HFFc6 (cell line): ENCODE measurements at regions not wholly inside any gene's neighbourhood (a gene's known extent, or its start where the extent isn't known, plus 50 kb on each side); places are given as distances from the start of the nearest gene placed in this dataset.

Experiments
- DNase-seq: peaks from one replicate; pipeline ENCODE4 v3.0.0-alpha.2; 2018
- H3K27ac Mint-ChIP-seq: 2 replicates; pipeline ENCODE4 v1.8.0; 2020; ENCODE audit warnings: mild to moderate bottlenecking, mixed read lengths
- H3K27me3 Mint-ChIP-seq: 2 replicates; pipeline ENCODE4 v1.8.0; 2021; ENCODE audit warnings: mild to moderate bottlenecking, moderate library complexity, mixed read lengths; ENCODE audit not compliant: insufficient read depth
- H3K36me3 Mint-ChIP-seq: 2 replicates; pipeline ENCODE4 v1.8.0; 2021; ENCODE audit warnings: low read depth, mixed read lengths
- H3K4me1 Mint-ChIP-seq: 2 replicates; pipeline ENCODE4 v1.8.0; 2020; ENCODE audit warnings: low read depth, mixed read lengths
- H3K4me3 Mint-ChIP-seq: 2 replicates; pipeline ENCODE4 v1.8.0; 2020; ENCODE audit warnings: mild to moderate bottlenecking, moderate library complexity, mixed read lengths
- H3K9me3 Mint-ChIP-seq: 2 replicates; pipeline ENCODE4 v1.8.0; 2020; ENCODE audit warnings: mild to moderate bottlenecking, mixed read lengths
- TF ChIP-seq, protein P1 (sequence below): fragments of 200-600 bp; sonication (generic); IDR thresholded peaks from 2 replicates; pipeline ENCODE4 v1.5.0; 2021; ENCODE audit warnings: antibody characterized with exemption, mild to moderate bottlenecking

DNA sequence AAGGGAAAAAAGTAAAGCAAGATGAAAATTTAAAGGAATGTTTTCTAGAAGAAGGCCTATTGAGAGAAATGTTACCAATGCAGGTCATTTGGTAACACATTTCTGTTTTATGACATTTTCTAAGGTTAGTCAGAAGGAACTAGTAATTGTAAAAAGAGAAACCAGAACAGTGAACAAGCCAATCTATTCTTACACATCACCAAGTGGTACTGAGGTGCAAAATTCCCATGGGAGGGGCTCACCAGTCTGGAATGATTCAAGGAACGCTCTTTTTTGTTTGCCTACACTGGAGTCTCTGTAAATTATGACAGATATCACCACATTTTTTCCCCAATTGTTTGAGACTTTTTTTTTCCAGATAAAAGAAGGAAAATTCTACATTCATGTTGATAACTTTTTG, 404.7 kb upstream of the CNKSR2 start:
- Mint-ChIP-seq H3K27ac (no peak overlapping the region), H3K4me1 (no peaks in the 10 kb centered on the region), H3K27me3 (no peaks in the 10 kb centered on the region), H3K36me3 (no peaks in the 10 kb centered on the region), H3K4me3 (no peak overlapping the region), H3K9me3 (peaks cover 3% of the 10 kb centered on the region)
- TF ChIP-seq, protein P1, sequence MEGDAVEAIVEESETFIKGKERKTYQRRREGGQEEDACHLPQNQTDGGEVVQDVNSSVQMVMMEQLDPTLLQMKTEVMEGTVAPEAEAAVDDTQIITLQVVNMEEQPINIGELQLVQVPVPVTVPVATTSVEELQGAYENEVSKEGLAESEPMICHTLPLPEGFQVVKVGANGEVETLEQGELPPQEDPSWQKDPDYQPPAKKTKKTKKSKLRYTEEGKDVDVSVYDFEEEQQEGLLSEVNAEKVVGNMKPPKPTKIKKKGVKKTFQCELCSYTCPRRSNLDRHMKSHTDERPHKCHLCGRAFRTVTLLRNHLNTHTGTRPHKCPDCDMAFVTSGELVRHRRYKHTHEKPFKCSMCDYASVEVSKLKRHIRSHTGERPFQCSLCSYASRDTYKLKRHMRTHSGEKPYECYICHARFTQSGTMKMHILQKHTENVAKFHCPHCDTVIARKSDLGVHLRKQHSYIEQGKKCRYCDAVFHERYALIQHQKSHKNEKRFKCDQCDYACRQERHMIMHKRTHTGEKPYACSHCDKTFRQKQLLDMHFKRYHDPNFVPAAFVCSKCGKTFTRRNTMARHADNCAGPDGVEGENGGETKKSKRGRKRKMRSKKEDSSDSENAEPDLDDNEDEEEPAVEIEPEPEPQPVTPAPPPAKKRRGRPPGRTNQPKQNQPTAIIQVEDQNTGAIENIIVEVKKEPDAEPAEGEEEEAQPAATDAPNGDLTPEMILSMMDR: no peak
- DNase-seq: no peak

DNA sequence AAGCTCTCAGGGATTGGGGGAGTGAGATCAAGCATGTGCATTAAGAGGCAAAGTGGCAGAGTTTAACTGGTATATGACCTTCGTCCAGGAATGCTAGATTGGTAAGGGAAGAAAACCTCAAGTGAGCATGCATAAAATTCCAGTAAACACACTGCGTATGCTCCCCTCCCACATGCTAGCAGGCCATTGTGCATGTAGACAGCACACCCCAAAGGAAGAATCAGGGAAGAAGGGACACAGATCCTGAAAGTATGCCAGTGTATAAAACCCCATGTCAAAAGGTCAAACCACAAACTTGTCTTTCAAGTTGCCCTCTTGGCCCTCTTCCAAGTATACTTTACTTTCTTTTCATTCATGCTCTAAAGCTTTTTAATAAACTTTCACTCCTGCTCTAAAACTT, 405.2 kb upstream of the CNKSR2 start:
- TF ChIP-seq, protein P1: no peak
- Mint-ChIP-seq H3K9me3 (peaks cover 6% of the 10 kb centered on the region), H3K4me1 (no peaks in the 10 kb centered on the region), H3K36me3 (no peaks in the 10 kb centered on the region), H3K4me3 (no peak overlapping the region), H3K27me3 (no peaks in the 10 kb centered on the region), H3K27ac (no peak overlapping the region)
- DNase-seq: no peak

DNA sequence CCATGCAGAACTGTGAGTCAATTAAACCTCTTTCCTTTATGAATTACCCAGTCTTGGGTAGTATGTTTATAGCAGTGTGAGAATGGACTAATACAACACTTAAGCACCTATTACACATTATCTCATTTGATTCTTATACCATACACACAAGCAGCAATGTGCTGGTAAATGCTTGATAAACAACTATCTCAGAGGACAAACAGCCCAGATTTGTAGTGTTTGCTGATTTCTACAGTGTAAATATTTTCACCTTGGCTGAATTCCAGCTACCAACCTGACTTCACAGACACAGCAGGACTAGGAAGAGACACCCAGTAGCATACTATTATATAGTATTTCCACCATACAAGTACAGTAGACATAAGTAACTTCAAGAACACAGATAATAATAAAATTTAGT, 406.5 kb upstream of the CNKSR2 start:
- TF ChIP-seq, protein P1: no peak
- H3K4me3 Mint-ChIP-seq: no peak overlapping the region
- no peaks in the 10 kb centered on the region for H3K4me1 Mint-ChIP-seq
- H3K9me3 Mint-ChIP-seq: peaks cover 11% of the 10 kb centered on the region
- H3K27ac Mint-ChIP-seq: no peak overlapping the region
- no peaks in the 10 kb centered on the region for H3K36me3 Mint-ChIP-seq
- DNase-seq: no peak
- no peaks in the 10 kb centered on the region; the same call in 1 of the 2 replicates for H3K27me3 Mint-ChIP-seq

DNA sequence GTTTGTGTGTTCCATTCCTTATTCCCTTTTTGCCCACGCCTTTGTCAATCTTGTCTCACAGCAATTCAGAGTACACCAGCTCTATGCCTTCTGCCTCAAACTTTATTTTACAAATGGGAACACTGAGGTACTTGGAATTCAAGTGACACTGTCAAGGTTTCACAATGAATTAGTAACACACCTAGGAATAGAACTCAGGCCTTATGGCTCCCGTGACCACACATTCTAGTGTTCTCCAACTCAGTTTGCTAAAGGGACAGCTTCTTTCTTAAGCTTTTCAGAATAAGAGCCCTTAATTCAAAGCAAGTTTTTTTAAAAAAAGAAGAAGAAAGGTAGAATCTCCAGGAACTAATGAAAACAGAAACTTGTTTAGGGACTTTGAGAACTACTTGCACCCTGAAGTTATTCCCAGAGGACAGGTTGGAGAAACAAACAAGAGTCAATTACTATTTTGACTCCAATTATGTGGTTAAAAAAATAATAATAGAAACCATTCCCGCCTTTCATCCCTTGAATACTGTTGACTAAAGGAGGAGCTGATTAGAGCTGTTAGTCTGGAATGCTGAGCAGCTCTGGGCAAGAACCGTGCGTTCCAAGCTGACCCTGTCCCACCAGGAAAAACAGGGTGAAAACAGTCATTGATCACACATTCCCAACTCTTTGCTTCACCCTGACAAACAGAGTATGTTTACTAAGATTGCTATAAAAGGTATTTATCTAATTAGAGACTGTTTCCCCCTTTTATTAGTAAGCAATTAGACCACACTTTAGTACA, 408.8 kb upstream of the CNKSR2 start:
- Mint-ChIP-seq H3K4me3 (no peak overlapping the region), H3K4me1 (no peaks in the 10 kb centered on the region), H3K36me3 (no peaks in the 10 kb centered on the region), H3K9me3 (peaks cover 11% of the 10 kb centered on the region), H3K27ac (no peak overlapping the region), H3K27me3 (no peaks in the 10 kb centered on the region; the same call in 1 of the 2 replicates)
- DNase-seq: no peak
- TF ChIP-seq, protein P1: no peak

DNA sequence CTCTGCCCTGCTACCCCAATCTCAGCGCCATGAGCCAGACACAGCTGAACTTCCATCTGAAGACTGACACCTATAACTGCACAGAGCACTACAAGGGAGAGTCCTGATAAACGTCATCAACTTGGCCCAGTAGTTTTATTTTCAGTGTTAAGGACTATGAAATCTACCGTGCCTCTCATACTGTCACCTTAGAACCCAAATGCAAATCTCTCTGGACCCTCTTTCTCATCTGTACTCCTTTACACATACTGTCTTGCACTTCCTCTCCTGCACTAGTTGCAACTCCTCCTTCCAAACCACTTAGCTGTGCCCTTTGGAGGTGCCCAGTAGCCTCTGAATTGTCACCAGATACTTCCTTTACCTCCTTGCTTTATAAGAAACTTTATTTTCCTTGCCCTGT, 420.2 kb upstream of the CNKSR2 start:
- TF ChIP-seq, protein P1: no peak
- Mint-ChIP-seq H3K36me3 (no peaks in the 10 kb centered on the region), H3K4me3 (no peak overlapping the region), H3K27ac (no peak overlapping the region), H3K9me3 (peaks cover 9% of the 10 kb centered on the region), H3K4me1 (no peaks in the 10 kb centered on the region), H3K27me3 (no peaks in the 10 kb centered on the region)
- no peak for DNase-seq
